ENCODE measurements at regions not wholly inside any gene's neighbourhood (a gene's known extent, or its start where the extent isn't known, plus 50 kb on each side); places are given as distances from the start of the nearest gene placed in this dataset.

DNA sequence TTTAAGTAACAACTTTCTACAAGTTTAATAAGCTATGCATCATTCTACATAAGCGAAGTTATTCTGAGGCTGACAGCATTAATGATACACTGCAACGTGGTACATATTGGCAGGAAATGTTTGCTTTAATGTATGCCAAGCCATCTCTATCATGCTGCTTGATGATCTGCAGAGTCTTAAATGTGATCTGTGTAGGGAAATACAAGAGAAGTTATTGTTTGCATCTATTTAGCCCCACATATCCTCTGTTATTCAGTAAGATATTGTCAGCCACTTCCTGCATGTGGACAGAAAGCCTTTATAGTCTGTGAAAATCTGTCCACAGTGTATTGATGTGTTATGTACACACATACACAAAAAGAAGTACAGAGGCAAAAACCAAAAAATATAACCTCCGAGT, 193.1 kb upstream of the FREM1 start:
- TF ChIP-seq POLR2A (IDR thresholded peaks at IDR 0.05; ENCODE audit: low read length) (no peak), GATA1 (IDR thresholded peaks at IDR 0.05; ENCODE audit: low read depth, low read length) (no peak)
